SH-SY5Y (cell line): ENCODE measurements at regions not wholly inside any gene's neighbourhood (a gene's known extent, or its start where the extent isn't known, plus 50 kb on each side); places are given as distances from the start of the nearest gene placed in this dataset.

Experiments
- GATA2 ChIP-seq: IDR thresholded peaks from 2 replicates; pipeline ENCODE4 v1.6.1; 2011; ENCODE audit warnings: mild to moderate bottlenecking, low read depth, low read length
- GATA3 ChIP-seq: IDR thresholded peaks from 2 replicates; pipeline ENCODE4 v1.6.1; 2011; ENCODE audit warnings: low read depth, mild to moderate bottlenecking, low read length, moderate library complexity

DNA sequence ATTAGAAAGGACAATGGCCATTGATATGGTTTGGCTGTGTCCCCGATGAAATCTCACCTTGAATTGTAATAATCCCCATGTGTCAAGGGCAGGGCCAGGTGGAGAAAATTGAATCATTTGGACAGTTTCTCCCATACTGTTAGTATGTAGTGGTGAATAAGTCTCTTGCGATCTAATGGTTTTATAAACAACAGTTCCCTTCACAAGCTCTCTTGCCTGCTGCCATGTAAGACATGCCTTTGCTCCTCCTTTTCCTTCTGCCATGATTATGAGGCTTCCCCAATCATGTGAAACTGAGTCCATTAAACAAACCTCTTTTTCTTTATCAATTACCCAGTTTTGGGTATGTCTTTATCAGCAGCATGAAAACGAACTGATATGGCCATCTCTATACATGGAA is 302.7 kb downstream of the SFMBT2 start:
- TF ChIP-seq GATA3, result no peak
- no peak for TF ChIP-seq GATA2

DNA sequence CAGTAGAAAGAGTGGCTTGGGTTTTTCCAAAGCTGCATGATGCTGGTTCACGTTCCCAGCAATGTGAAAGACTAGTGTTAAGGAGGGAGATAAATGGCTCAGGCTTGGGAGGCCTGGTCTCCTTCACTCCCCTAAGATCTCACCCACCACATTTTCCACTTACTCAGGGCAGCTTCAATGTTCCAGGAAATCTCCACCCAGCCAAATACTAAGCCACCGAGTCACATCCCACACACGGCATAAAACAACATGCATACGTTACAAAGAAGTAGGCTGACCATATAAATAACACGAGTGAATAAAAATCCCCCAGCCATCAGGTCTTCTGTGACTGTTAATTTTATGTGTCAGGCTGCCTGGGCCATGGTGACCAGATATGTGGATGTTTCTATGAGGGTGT is 303.5 kb downstream of the SFMBT2 start:
- no peak for TF ChIP-seq GATA2
- no peak for TF ChIP-seq GATA3

DNA sequence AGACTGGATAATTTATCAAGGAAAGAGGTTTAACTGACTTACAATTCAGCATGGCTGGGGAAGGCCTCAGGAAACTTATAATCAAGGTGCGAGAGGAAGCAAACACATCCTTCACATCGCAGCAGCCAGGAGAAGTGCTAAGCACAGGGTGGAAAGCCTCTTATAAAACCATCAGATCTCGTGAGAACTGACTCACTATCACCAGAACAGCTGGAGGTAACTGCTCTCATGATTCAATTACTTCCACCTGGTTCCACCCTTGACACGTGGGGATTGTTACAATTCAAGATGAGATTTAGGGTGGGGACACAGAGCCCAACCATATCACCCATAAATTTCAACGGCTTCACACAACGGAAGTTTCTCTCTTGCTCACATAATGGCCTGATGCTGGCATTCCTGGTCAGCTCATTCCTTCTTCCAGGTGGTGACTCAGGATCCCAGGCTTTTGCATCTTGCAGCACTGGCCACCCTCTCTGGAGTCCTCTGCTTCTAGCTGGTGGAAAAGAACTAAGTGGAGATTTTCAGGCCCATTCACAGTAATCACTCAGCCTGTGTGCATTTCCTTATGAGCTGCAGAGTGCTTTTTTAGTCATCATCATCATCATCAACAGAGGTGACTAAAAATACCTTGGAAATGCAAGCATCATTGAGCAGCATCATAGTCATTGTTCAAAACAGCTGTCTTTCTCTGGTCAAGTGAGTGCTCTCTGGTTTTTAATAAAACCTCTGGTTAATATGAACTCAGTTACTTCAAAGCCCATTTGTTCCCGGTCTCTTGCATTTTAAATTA is 308.1 kb downstream of the SFMBT2 start:
- no peak for TF ChIP-seq GATA2
- TF ChIP-seq GATA3, result no peak

- no peak for TF ChIP-seq GATA2
- no peak for TF ChIP-seq GATA3
Observed at GRCh38 chr10:7102084-7102483, 308.8 kb downstream of the SFMBT2 start.

DNA sequence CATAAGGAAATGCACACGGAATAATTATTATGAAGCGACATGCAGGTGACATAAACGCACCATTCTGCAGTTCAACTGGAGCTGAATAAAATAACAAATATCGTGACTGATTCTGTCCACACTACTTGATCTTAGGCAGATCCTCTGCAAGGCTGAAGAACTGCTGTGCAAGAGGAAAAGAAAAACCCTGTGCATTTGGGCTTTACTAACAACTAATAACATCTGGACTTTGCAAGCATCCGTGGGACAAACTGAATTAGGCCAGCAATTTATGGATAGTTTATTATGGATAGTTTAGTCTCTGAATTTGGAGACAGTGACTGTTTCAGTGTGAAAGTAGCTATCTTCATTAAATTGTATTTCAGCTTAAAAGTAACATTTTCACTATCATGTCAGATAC is 309.4 kb downstream of the SFMBT2 start:
- no peak for TF ChIP-seq GATA3
- TF ChIP-seq GATA2, result no peak

DNA sequence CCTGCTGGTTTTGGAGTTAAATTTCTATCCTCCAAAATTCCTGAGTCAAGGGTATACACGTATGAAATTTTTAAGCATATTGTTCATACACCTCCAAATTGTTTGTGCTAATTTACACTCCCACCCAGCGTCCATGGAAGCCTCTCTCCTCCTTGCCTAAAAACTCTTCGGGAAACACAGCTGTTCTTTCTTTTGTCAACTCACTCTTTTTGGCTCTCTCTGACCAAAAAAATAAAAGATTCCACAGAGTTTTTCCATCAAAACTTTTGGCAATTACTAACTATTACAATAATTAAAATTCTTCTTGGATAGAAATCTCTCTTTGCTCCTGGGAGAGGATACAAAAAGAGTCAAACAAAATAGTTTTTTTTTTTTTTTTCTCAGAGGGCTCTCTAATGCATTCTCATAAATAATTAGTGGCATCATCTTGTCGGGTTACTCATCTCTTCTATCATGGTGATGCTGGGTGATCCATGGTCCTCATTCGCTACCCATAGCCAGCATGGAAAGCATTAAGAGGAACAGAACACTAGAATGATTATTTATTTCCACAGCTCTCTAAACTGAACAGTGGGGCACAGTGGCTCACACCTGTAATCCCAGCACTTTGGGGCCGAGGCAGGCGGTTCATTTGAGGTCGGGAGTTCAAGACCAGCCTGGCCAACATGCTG is 310.7 kb downstream of the SFMBT2 start:
- TF ChIP-seq GATA3 (no peak), GATA2 (no peak)

DNA sequence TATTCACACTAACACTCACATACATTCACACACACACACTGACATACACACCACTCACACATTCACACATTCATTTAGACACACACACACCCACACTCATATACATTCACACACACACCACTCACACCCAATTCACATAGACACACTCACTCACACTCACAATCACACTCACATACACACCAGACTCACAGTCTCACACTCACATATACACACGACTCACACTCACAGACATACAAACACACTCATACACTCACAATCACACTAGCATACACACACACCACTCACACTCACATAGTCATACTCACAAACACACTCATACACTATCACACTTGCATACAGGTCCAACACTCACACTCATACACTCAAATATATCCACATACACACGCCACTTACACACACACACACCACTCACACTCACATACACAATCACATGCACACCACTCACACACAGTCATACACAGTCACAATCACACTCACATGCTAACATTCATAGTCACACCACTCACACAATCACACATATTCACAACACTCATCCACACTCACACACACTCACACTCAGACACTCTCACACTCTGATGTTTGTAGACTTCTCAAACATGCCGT is 312.6 kb downstream of the SFMBT2 start:
- TF ChIP-seq GATA2, result no peak
- TF ChIP-seq GATA3, result no peak

DNA sequence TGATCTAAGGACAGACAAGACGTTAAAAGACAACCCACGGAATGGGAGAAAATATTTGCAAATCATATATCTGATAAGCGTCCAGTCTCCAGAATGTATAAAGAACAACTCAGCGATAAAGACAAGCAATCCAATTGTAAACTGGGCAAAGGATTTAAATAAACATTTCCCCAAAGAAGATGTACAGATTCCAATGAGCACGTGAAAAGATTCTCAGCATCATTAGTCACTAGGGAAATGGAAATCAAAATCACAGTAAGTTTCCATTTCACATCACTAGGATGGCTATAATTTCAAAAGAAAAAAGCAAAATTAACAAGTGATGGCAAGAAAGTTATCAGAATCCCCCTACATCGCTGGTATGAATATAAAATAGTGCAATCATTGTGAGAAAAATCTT is 316.1 kb downstream of the SFMBT2 start:
- no peak for TF ChIP-seq GATA3
- no peak for TF ChIP-seq GATA2

- no peak for TF ChIP-seq GATA2
- no peak for TF ChIP-seq GATA3
Observed at GRCh38 chr10:7093368-7093767, 317.5 kb downstream of the SFMBT2 start.

DNA sequence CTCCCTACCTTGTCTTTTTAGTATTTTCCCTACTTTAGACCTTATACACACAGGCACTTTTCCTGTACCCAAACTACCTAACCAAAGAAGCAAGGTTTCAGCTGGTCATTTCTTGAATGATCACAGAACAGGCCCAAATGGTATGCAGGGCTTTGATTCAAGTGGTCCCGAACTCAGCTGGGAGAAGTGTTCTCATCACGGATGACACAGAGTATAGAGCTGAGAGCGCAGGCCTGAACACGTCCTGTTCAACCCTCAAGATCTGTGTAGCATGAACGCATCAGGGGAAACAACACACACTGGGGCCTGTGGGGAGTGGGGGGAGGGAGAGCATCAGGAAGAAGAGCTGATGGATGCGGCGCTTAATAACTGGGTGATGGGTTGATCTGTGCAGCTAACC is 318.2 kb downstream of the SFMBT2 start:
- TF ChIP-seq GATA3 (no peak), GATA2 (no peak)

GRCh38 chr10:7090529-7090928 is 320.3 kb downstream of the SFMBT2 start:
- TF ChIP-seq GATA3, result no peak
- no peak for TF ChIP-seq GATA2

- TF ChIP-seq GATA3, result no peak
- no peak for TF ChIP-seq GATA2
Observed at GRCh38 chr10:7085913-7086589, 324.8 kb downstream of the SFMBT2 start.

GRCh38 chr10:7085147-7085912 is 325.5 kb downstream of the SFMBT2 start:
- TF ChIP-seq GATA2 (no peak), GATA3 (no peak)
